ENCODE measurements at regions not wholly inside any gene's neighbourhood (a gene's known extent, or its start where the extent isn't known, plus 50 kb on each side); places are given as distances from the start of the nearest gene placed in this dataset.

- TF ChIP-seq CTCF (IDR thresholded peaks at IDR 0.05; ENCODE audit: low read depth, low read length, missing input control) (no peak), NR2F2 (IDR thresholded peaks at IDR 0.05) (no peak), HNF4A (conservative IDR thresholded peaks at IDR 0.05) (no peak), SP1 (IDR thresholded peaks at IDR 0.05) (no peak), JUND (IDR thresholded peaks at IDR 0.05) (no peak), YY1 (IDR thresholded peaks at IDR 0.05) (no peak), ZBTB33 (IDR thresholded peaks at IDR 0.05) (no peak), RAD21 (IDR thresholded peaks at IDR 0.05) (no peak), FOXA1 (IDR thresholded peaks at IDR 0.05) (no peak)
Measured at GRCh38 chr3:4065554-4065953, 237.6 kb upstream of the SETMAR start.
